H1 (cell line): ENCODE measurements at regions not wholly inside any gene's neighbourhood (a gene's known extent, or its start where the extent isn't known, plus 50 kb on each side); places are given as distances from the start of the nearest gene placed in this dataset.
"Not testable (repeated sequence)": the region's sequence is repeated elsewhere in the genome, so short reads cannot be mapped to it uniquely, and the experiment has no call there.

Source experiments
- EZH2 ChIP-seq: fragments of 200-600 bp; sonication (generic); IDR thresholded peaks from 2 replicates; pipeline ENCODE4 v1.7.1; 2012; ENCODE audit warnings: low read depth, mild to moderate bottlenecking, moderate library complexity, low read length, inconsistent platforms; ENCODE audit not compliant: severe bottlenecking
- MAX ChIP-seq: IDR thresholded peaks from 2 replicates; pipeline ENCODE4 v1.6.1; 2012; ENCODE audit warnings: inconsistent platforms

GRCh38 chr1:145475962-145476361 lies 50.6 kb upstream of the NBPF20 start:
- not testable (repeated sequence) for TF ChIP-seq MAX, EZH2
